ENCODE measurements at regions not wholly inside any gene's neighbourhood (a gene's known extent, or its start where the extent isn't known, plus 50 kb on each side); places are given as distances from the start of the nearest gene placed in this dataset.

- 0% methylated on average over 4 of the region's 4 CpGs for WGBS (ENCODE audit: insufficient coverage, low coverage, missing lambda C conversion rate)
- Histone ChIP-seq H3K9me1 (ENCODE audit: control insufficient read depth, insufficient read depth, low read length) (no peaks in the 10 kb centered on the region), H3K79me2 (ENCODE audit: control insufficient read depth, insufficient read depth, low read length) (no peaks in the 10 kb centered on the region), H3K4me1 (replicated peaks in 1 of 2; ENCODE audit: control insufficient read depth in 2 of 2, insufficient read depth in 2 of 2, low read length in 2 of 2) (no peaks in the 10 kb centered on the region), H3K4me2 (ENCODE audit: insufficient read depth, low read length) (no peak overlapping the region), H3K9me3 (replicated peaks; ENCODE audit: control insufficient read depth, insufficient read depth, low read depth, low read length) (no peaks in the 10 kb centered on the region), H3K27me3 (ENCODE audit: control insufficient read depth in 2 of 2, insufficient read depth in 2 of 2, low read length in 2 of 2) (no peaks in the 10 kb centered on the region), H3K9ac (ENCODE audit: insufficient read depth in 1 of 2, low read depth in 2 of 2, low read length in 2 of 2) (no peak overlapping the region), H3K36me3 (ENCODE audit: control insufficient read depth, insufficient read depth, low read length) (no peaks in the 10 kb centered on the region), H4K20me1 (replicated peaks; ENCODE audit: control insufficient read depth, insufficient read depth, low read length) (no peaks in the 10 kb centered on the region), H3K27ac (ENCODE audit: extremely low read depth, low read depth, low read length) (no peak overlapping the region), H2AFZ (ENCODE audit: low read depth, low read length) (no peak overlapping the region), H3K4me3 (no peak overlapping the region)
- in situ Hi-C loops (cut with MboI): no loop called here
- ChIA-PET CTCF (ENCODE audit: low intra/inter-chr PET ratio) (no interaction called here), POLR2A (no interaction called here)
- BruUV-seq (replicated peaks): no TSS peak
- FAIRE-seq: no peak
- DNase-seq (ENCODE audit: extremely low read depth in 1 of 4, low spot score in 3 of 4): no peak
- no peak for ATAC-seq
- intact Hi-C loops (cut with micrococcal nuclease): no loop called here
- no peak for TF ChIP-seq ETV5 (CRISPR knock-in tag; IDR thresholded peaks at IDR 0.05; ENCODE audit: low read depth)
- TF ChIP-seq, protein P1, sequence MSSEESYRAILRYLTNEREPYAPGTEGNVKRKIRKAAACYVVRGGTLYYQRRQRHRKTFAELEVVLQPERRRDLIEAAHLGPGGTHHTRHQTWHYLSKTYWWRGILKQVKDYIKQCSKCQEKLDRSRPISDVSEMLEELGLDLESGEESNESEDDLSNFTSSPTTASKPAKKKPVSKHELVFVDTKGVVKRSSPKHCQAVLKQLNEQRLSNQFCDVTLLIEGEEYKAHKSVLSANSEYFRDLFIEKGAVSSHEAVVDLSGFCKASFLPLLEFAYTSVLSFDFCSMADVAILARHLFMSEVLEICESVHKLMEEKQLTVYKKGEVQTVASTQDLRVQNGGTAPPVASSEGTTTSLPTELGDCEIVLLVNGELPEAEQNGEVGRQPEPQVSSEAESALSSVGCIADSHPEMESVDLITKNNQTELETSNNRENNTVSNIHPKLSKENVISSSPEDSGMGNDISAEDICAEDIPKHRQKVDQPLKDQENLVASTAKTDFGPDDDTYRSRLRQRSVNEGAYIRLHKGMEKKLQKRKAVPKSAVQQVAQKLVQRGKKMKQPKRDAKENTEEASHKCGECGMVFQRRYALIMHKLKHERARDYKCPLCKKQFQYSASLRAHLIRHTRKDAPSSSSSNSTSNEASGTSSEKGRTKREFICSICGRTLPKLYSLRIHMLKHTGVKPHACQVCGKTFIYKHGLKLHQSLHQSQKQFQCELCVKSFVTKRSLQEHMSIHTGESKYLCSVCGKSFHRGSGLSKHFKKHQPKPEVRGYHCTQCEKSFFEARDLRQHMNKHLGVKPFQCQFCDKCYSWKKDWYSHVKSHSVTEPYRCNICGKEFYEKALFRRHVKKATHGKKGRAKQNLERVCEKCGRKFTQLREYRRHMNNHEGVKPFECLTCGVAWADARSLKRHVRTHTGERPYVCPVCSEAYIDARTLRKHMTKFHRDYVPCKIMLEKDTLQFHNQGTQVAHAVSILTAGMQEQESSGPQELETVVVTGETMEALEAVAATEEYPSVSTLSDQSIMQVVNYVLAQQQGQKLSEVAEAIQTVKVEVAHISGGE (CRISPR knock-in tag; IDR thresholded peaks at IDR 0.05): no peak
- TF ChIP-seq BMI1 (IDR thresholded peaks at IDR 0.05; ENCODE audit: low read length): no peak
- no peak for TF ChIP-seq HLTF (IDR thresholded peaks at IDR 0.05)
- TF ChIP-seq, protein P2, sequence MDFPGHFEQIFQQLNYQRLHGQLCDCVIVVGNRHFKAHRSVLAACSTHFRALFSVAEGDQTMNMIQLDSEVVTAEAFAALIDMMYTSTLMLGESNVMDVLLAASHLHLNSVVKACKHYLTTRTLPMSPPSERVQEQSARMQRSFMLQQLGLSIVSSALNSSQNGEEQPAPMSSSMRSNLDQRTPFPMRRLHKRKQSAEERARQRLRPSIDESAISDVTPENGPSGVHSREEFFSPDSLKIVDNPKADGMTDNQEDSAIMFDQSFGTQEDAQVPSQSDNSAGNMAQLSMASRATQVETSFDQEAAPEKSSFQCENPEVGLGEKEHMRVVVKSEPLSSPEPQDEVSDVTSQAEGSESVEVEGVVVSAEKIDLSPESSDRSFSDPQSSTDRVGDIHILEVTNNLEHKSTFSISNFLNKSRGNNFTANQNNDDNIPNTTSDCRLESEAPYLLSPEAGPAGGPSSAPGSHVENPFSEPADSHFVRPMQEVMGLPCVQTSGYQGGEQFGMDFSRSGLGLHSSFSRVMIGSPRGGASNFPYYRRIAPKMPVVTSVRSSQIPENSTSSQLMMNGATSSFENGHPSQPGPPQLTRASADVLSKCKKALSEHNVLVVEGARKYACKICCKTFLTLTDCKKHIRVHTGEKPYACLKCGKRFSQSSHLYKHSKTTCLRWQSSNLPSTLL (IDR thresholded peaks at IDR 0.05): no peak
- TF ChIP-seq ZNF408 (CRISPR knock-in tag; IDR thresholded peaks at IDR 0.05; ENCODE audit: low read depth): no peak
- no peak for TF ChIP-seq HCFC1 (IDR thresholded peaks at IDR 0.05; ENCODE audit: low read depth, low read length)
- TF ChIP-seq, protein P3, sequence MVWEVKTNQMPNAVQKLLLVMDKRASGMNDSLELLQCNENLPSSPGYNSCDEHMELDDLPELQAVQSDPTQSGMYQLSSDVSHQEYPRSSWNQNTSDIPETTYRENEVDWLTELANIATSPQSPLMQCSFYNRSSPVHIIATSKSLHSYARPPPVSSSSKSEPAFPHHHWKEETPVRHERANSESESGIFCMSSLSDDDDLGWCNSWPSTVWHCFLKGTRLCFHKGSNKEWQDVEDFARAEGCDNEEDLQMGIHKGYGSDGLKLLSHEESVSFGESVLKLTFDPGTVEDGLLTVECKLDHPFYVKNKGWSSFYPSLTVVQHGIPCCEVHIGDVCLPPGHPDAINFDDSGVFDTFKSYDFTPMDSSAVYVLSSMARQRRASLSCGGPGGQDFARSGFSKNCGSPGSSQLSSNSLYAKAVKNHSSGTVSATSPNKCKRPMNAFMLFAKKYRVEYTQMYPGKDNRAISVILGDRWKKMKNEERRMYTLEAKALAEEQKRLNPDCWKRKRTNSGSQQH (CRISPR knock-in tag; IDR thresholded peaks at IDR 0.05): no peak
- TF ChIP-seq MNT (conservative IDR thresholded peaks at IDR 0.05): no peak
- no peak for TF ChIP-seq ZNF76 (CRISPR knock-in tag; IDR thresholded peaks at IDR 0.05; ENCODE audit: borderline replicate concordance)
- TF ChIP-seq ZFPM2 (CRISPR knock-in tag; IDR thresholded peaks at IDR 0.05): no peak
- no peak for TF ChIP-seq DIDO1 (tag; IDR thresholded peaks at IDR 0.05; ENCODE audit: low read depth)
- TF ChIP-seq BACH1 (tag; IDR thresholded peaks at IDR 0.05): no peak
- no peak for TF ChIP-seq ZNF830 (CRISPR knock-in tag; IDR thresholded peaks at IDR 0.05)
- TF ChIP-seq ZNF436 (CRISPR knock-in tag; IDR thresholded peaks at IDR 0.05): no peak
Observed at GRCh38 chr16:13448346-13448745, 471.6 kb upstream of the ERCC4 start.
